ENCODE measurements at regions not wholly inside any gene's neighbourhood (a gene's known extent, or its start where the extent isn't known, plus 50 kb on each side); places are given as distances from the start of the nearest gene placed in this dataset.

- no peak for DNase-seq
Observed at GRCh38 chr12:107449891-107450290, 235.7 kb upstream of the PWP1 start.

- no peak for DNase-seq
Observed at GRCh38 chr12:107450541-107450940, 235.1 kb upstream of the PWP1 start.

GRCh38 chr12:107451246-107451645 lies 234.4 kb upstream of the PWP1 start:
- no peak for DNase-seq

- no peak for DNase-seq
Observed at GRCh38 chr12:107454109-107454830, 231.3 kb upstream of the PWP1 start.

- no peak for DNase-seq
Observed at GRCh38 chr12:107457362-107457935, 228.2 kb upstream of the PWP1 start.

- no peak for DNase-seq
Observed at GRCh38 chr12:107458163-107458562, 227.4 kb upstream of the PWP1 start.

GRCh38 chr12:107458990-107459389 lies 226.6 kb upstream of the PWP1 start:
- no peak for DNase-seq

GRCh38 chr12:107459641-107460040 lies 226.0 kb upstream of the PWP1 start:
- DNase-seq, result no peak

- no peak for DNase-seq
Observed at GRCh38 chr12:107461222-107461975, 224.2 kb upstream of the PWP1 start.

- DNase-seq, result no peak
Observed at GRCh38 chr12:107462428-107463332, 222.9 kb upstream of the PWP1 start.

- no peak for DNase-seq
Observed at GRCh38 chr12:107464644-107465043, 221.0 kb upstream of the PWP1 start.

GRCh38 chr12:107465625-107466024 lies 220.0 kb upstream of the PWP1 start:
- no peak for DNase-seq

- DNase-seq, result no peak
Observed at GRCh38 chr12:107467716-107468115, 217.9 kb upstream of the PWP1 start.

GRCh38 chr12:107468182-107468581 lies 217.4 kb upstream of the PWP1 start:
- DNase-seq, result no peak

GRCh38 chr12:107469011-107469410 lies 216.6 kb upstream of the PWP1 start:
- DNase-seq, result no peak

GRCh38 chr12:107470645-107471044 lies 215.0 kb upstream of the PWP1 start:
- DNase-seq, result no peak

GRCh38 chr12:107472308-107472707 lies 213.3 kb upstream of the PWP1 start:
- DNase-seq, result no peak

GRCh38 chr12:107474099-107474498 lies 211.5 kb upstream of the PWP1 start:
- DNase-seq, result no peak

GRCh38 chr12:107474639-107475539 lies 210.7 kb upstream of the PWP1 start:
- no peak for DNase-seq

GRCh38 chr12:107475900-107476299 lies 209.7 kb upstream of the PWP1 start:
- DNase-seq, result no peak

GRCh38 chr12:107477018-107477417 lies 208.6 kb upstream of the PWP1 start:
- DNase-seq, result no peak
